ENCODE measurements at regions not wholly inside any gene's neighbourhood (a gene's known extent, or its start where the extent isn't known, plus 50 kb on each side); places are given as distances from the start of the nearest gene placed in this dataset.
A peak's percentile ranks its signal among the peaks of the same experiment; 100 is the strongest.
"Not testable (repeated sequence)": the region's sequence is repeated elsewhere in the genome, so short reads cannot be mapped to it uniquely, and the experiment has no call there.

GRCh38 chr17:6373599-6373998, 61.3 kb downstream of the AIPL1 start:
- not testable (repeated sequence) for DNase-seq

GRCh38 chr17:6366221-6366666, 68.7 kb downstream of the AIPL1 start:
- DNase-seq, result no peak

- no peak for DNase-seq
These were observed 69.5 kb downstream of the AIPL1 start for GRCh38 chr17:6365200-6365943.

- DNase-seq, result no peak
These were observed 73.2 kb downstream of the AIPL1 start for GRCh38 chr17:6361733-6362132.

GRCh38 chr17:6358131-6358530, 76.8 kb downstream of the AIPL1 start:
- DNase-seq, result no peak

- no peak for DNase-seq
These were observed 78.4 kb downstream of the AIPL1 start for GRCh38 chr17:6356562-6356961.

GRCh38 chr17:6355196-6355595, 79.7 kb downstream of the AIPL1 start:
- no peak for DNase-seq

- no peak for DNase-seq
These were observed 81.9 kb downstream of the AIPL1 start for GRCh38 chr17:6352801-6353560.

GRCh38 chr17:6352016-6352415, 82.9 kb downstream of the AIPL1 start:
- DNase-seq, result no peak

GRCh38 chr17:6350806-6351205, 84.1 kb downstream of the AIPL1 start:
- DNase-seq, result no peak

- peak; percentile 38 for DNase-seq
These were observed 86.0 kb downstream of the AIPL1 start for GRCh38 chr17:6348891-6349290.

- no peak for DNase-seq
These were observed 87.1 kb downstream of the AIPL1 start for GRCh38 chr17:6347776-6348175.

GRCh38 chr17:6346986-6347385, 87.9 kb downstream of the AIPL1 start:
- no peak for DNase-seq

- no peak for DNase-seq
These were observed 88.7 kb downstream of the AIPL1 start for GRCh38 chr17:6346156-6346786.

GRCh38 chr17:6343736-6344135, 91.2 kb downstream of the AIPL1 start:
- no peak for DNase-seq

GRCh38 chr17:6343191-6343590, 91.7 kb downstream of the AIPL1 start:
- DNase-seq, result no peak

GRCh38 chr17:6340708-6341107, 94.2 kb downstream of the AIPL1 start:
- DNase-seq, result no peak

- DNase-seq, result no peak
These were observed 100.5 kb downstream of the AIPL1 start for GRCh38 chr17:6334386-6334785.

GRCh38 chr17:6330936-6331335, 104.0 kb downstream of the AIPL1 start:
- no peak for DNase-seq

- no peak for DNase-seq
These were observed 106.6 kb downstream of the AIPL1 start for GRCh38 chr17:6328279-6328678.

- no peak for DNase-seq
These were observed 107.9 kb downstream of the AIPL1 start for GRCh38 chr17:6327007-6327406.

GRCh38 chr17:6326483-6326882, 108.4 kb downstream of the AIPL1 start:
- DNase-seq, result no peak

- no peak for DNase-seq
These were observed 109.2 kb downstream of the AIPL1 start for GRCh38 chr17:6325741-6326140.

GRCh38 chr17:6325051-6325450, 109.9 kb downstream of the AIPL1 start:
- DNase-seq, result no peak
